IMR-90 (cell line): ENCODE measurements at regions not wholly inside any gene's neighbourhood (a gene's known extent, or its start where the extent isn't known, plus 50 kb on each side); places are given as distances from the start of the nearest gene placed in this dataset.

Experiments
- ATAC-seq: fragments of 200-7000 bp; cut with Tn5 transposase; 2 replicates; pipeline ENCODE4 v1.9.1; 2020; ENCODE audit warnings: low read depth, mild to moderate bottlenecking, moderate library complexity
- BruUV-seq: library from RNA; stranded (reverse); fragments of 400-500 nt; replicated peaks from 2 replicates; lab custom pipeline; 2021; lab: Mats Ljungman, UMichigan
- CTCF ChIA-PET: fragments of 300-600 bp; formaldehyde crosslinking; extraction: SDS; loops from one replicate; lab custom pipeline; 2021; ENCODE audit warnings: antibody characterized with exemption; lab: Yijun Ruan, JAX
- POLR2A ChIA-PET: fragments of 300-600 bp; sonication (Branson Sonifier 250); formaldehyde crosslinking; loops from one replicate; lab custom pipeline; 2022; ENCODE audit warnings: antibody characterized with exemption; ENCODE audit not compliant: unreplicated experiment; lab: Charles Lee
- DNase-seq: peaks from one replicate; pipeline ENCODE4 v3.0.0; 2013
- H2AFZ ChIP-seq: replicated peaks from 2 replicates; pipeline ENCODE3; 2013; ENCODE audit warnings: low read length, mild to moderate bottlenecking; ENCODE audit not compliant: poor library complexity
- H2AK5ac ChIP-seq: 2 replicates; pipeline ENCODE4 v1.6.1; 2013; ENCODE audit warnings: low read depth, low read length, inconsistent platforms
- H2AK9ac ChIP-seq: replicated peaks from 2 replicates; pipeline ENCODE3; 2013; ENCODE audit warnings: mild to moderate bottlenecking, low read depth, low read length, moderate library complexity; ENCODE audit not compliant: poor library complexity
- H2BK120ac ChIP-seq: 2 replicates; pipeline ENCODE4 v1.6.1; 2013; ENCODE audit warnings: low read depth, low read length, inconsistent platforms
- H2BK15ac ChIP-seq: 3 replicates; pipeline ENCODE4 v1.6.1; 2013; ENCODE audit warnings: low read depth, low read length, inconsistent platforms
- H2BK20ac ChIP-seq: 2 replicates; pipeline ENCODE4 v1.6.1; 2013; ENCODE audit warnings: low read depth, mild to moderate bottlenecking, inconsistent platforms, low read length, moderate library complexity
- H2BK5ac ChIP-seq: 2 replicates; pipeline ENCODE4 v1.6.1; 2013; ENCODE audit warnings: mild to moderate bottlenecking, low read depth, low read length, inconsistent platforms; ENCODE audit not compliant: poor library complexity, severe bottlenecking
- H3K14ac ChIP-seq: replicated peaks from 2 replicates; pipeline ENCODE4 v1.6.1; 2013; ENCODE audit warnings: low read depth, low read length, inconsistent platforms
- H3K18ac ChIP-seq: 2 replicates; pipeline ENCODE4 v1.6.1; 2013; ENCODE audit warnings: low read depth, low read length, control low read depth
- H3K23ac ChIP-seq: 2 replicates; pipeline ENCODE4 v1.6.1; 2013; ENCODE audit warnings: low read depth, low read length, inconsistent platforms
- H3K27ac ChIP-seq: 2 replicates; pipeline ENCODE4 v1.5.1; 2013; ENCODE audit warnings: mild to moderate bottlenecking, control low read depth, low read length; ENCODE audit not compliant: insufficient read depth
- H3K27me3 ChIP-seq: 2 replicates; pipeline ENCODE4 v1.6.1; 2013; ENCODE audit warnings: low read length; ENCODE audit not compliant: control insufficient read depth, insufficient read depth
- H3K36me3 ChIP-seq: 2 replicates; pipeline ENCODE4 v1.6.1; 2013; ENCODE audit warnings: low read length, mixed read lengths; ENCODE audit not compliant: control insufficient read depth, insufficient read depth
- H3K4ac ChIP-seq: 2 replicates; pipeline ENCODE4 v1.6.1; 2013; ENCODE audit warnings: low read depth, low read length, inconsistent platforms
- H3K4me1 ChIP-seq: 2 replicates; pipeline ENCODE4 v1.6.1; 2013; ENCODE audit warnings: low read length, mixed read lengths; ENCODE audit not compliant: control insufficient read depth, insufficient read depth
- H3K4me2 ChIP-seq: 2 replicates; pipeline ENCODE4 v1.6.1; 2013; ENCODE audit warnings: low read depth, mild to moderate bottlenecking, control low read depth, low read length, moderate library complexity
- H3K4me3 ChIP-seq: 2 replicates; pipeline ENCODE4 v1.5.1; 2013; ENCODE audit warnings: low read depth, mild to moderate bottlenecking, control low read depth, low read length, moderate library complexity; ENCODE audit not compliant: insufficient read depth
- H3K56ac ChIP-seq: 2 replicates; pipeline ENCODE4 v1.6.1; 2013; ENCODE audit warnings: low read length, inconsistent platforms; ENCODE audit not compliant: insufficient read depth; ENCODE audit errors: extremely low read depth
- H3K79me1 ChIP-seq, 2 experiments: 2 replicates each; pipeline ENCODE4 v1.6.1; 2013; ENCODE audit warnings: low read length in 2 of 2, inconsistent platforms in 1 of 2, low read depth in 1 of 2
- H3K9ac ChIP-seq: 2 replicates; pipeline ENCODE4 v1.6.1; 2013; ENCODE audit warnings: low read depth, low read length, control low read depth
- H3K9me1 ChIP-seq: 2 replicates; pipeline ENCODE4 v1.6.1; 2013; ENCODE audit warnings: low read length, inconsistent platforms; ENCODE audit not compliant: insufficient read depth
- H3K9me3 ChIP-seq: 2 replicates; pipeline ENCODE4 v1.6.1; 2013; ENCODE audit warnings: low read length; ENCODE audit not compliant: control insufficient read depth, insufficient read depth
- H4K20me1 ChIP-seq: 2 replicates; pipeline ENCODE4 v1.6.1; 2013; ENCODE audit warnings: low read length, inconsistent platforms; ENCODE audit not compliant: insufficient read depth
- H4K5ac ChIP-seq: 2 replicates; pipeline ENCODE4 v1.6.1; 2013; ENCODE audit warnings: mild to moderate bottlenecking, low read depth, low read length, control low read depth
- H4K8ac ChIP-seq, 2 experiments: 2 replicates each; pipeline ENCODE4 v1.6.1; 2013; ENCODE audit warnings: low read depth in 2 of 2, low read length in 2 of 2, control low read depth in 1 of 2, inconsistent platforms in 1 of 2
- H4K91ac ChIP-seq: 2 replicates; pipeline ENCODE4 v1.6.1; 2013; ENCODE audit warnings: low read depth, low read length, inconsistent platforms; ENCODE audit not compliant: insufficient read depth
- NFE2L2 ChIP-seq: fragments of 150-350 bp; IDR thresholded peaks from 2 replicates; pipeline ENCODE4 v1.6.1; 2016; ENCODE audit warnings: low read depth, mild to moderate bottlenecking, low read length
- RAD21 ChIP-seq: IDR thresholded peaks from 2 replicates; pipeline ENCODE4 v1.6.1; 2012; ENCODE audit warnings: low read length, improper control_type of control experiment
- WGBS, 2 experiments: methylation state at CpG; one replicate each; pipeline versions ENCODE4 v1.1.5 to v1.1.7; 2013; ENCODE audit warnings: missing lambda C conversion rate in 2 of 2; ENCODE audit not compliant: insufficient read length in 1 of 2; ENCODE audit errors: extremely low coverage in 2 of 2; 5-methylcytosine and 5-hydroxymethylcytosine counted together
- dilution Hi-C: fragments of 300-500 bp; cut with HindIII; formaldehyde crosslinking; loops from one replicate; pipeline ENCODE4 v1.14.3; 2018; ENCODE audit warnings: low sequenced_read_pairs; ENCODE audit not compliant: unreplicated experiment
- in situ Hi-C: fragments of 300-500 bp; cut with MboI; formaldehyde crosslinking; loops from 3 replicates; pipeline ENCODE4 v1.14.3; 2019; ENCODE audit warnings: low sequenced_read_pairs, inconsistent platforms, mixed read lengths
- intact Hi-C: fragments of 100-400 bp; cut with micrococcal nuclease; formaldehyde crosslinking; loops from 2 replicates; pipeline ENCODE4 v1.10.0; 2022

- Histone ChIP-seq H3K27ac (no peak overlapping the region), H4K5ac (no peak overlapping the region), H3K9me1 (no peaks in the 10 kb centered on the region), H3K4me2 (no peak overlapping the region), H3K4me1 (peaks cover 2% of the 10 kb centered on the region), H2BK20ac (no peak overlapping the region), H4K91ac (no peak overlapping the region), H2BK5ac (no peak overlapping the region), H2AK5ac (no peak overlapping the region; the same call in 1 of the 2 replicates), H2AK9ac (no peak overlapping the region), H2BK15ac (no peak overlapping the region), H3K79me1 (no peaks in the 10 kb centered on the region), H2AFZ (no peak overlapping the region), H3K36me3 (no peaks in the 10 kb centered on the region), H3K56ac (no peak overlapping the region), H4K20me1 (no peaks in the 10 kb centered on the region), H3K18ac (peak overlapping the region; percentile 70; the same call in 1 of the 2 replicates), H3K9ac (no peak overlapping the region), H3K9me3 (no peaks in the 10 kb centered on the region; the same call in 1 of the 2 replicates), H3K4ac (peak overlapping the region; percentile 38; the same call in 1 of the 2 replicates), H4K8ac (no peak overlapping the region), H3K4me3 (no peak overlapping the region), H3K14ac (no peak overlapping the region), H2BK120ac (peak overlapping the region; percentile 60; the same call in 1 of the 2 replicates), H3K23ac (no peak overlapping the region), H3K27me3 (no peaks in the 10 kb centered on the region)
- intact Hi-C loops, result no loop called here
- 100% methylated on average over 1 of the region's 3 CpGs; no CpG with 5 or more reads in 1 of the 2 experiments for WGBS, 2 experiments
- no TSS peak for BruUV-seq
- DNase-seq (no peak), ATAC-seq (no peak)
- in situ Hi-C loops, result no loop called here
- TF ChIP-seq NFE2L2, result 0 out of 2 replicates have a peak, but pooled peaks have one; percentile 25
- no peak for TF ChIP-seq RAD21
- ChIA-PET POLR2A (no interaction called here), CTCF (no interaction called here)
- dilution Hi-C loops, result no loop called here
Measured at GRCh38 chr5:68452286-68452685, 236.7 kb downstream of the PIK3R1 start.
